Keratinocyte (primary cell): ENCODE measurements at regions not wholly inside any gene's neighbourhood (a gene's known extent, or its start where the extent isn't known, plus 50 kb on each side); places are given as distances from the start of the nearest gene placed in this dataset.

Experiments used
- DNase-seq: peaks from one replicate; pipeline ENCODE4 v3.0.0-alpha.2; 2011; ENCODE audit warnings: low read depth, missing footprints, low spot score
- FAIRE-seq: peaks from 2 replicates; lab custom pipeline; 2011; peaks lifted over from hg19 to GRCh38; lab: Jason Lieb, UNC
- H2AFZ ChIP-seq: 2 replicates; pipeline ENCODE4 v1.6.0; 2012; ENCODE audit warnings: low read length, control low read depth, inconsistent platforms; ENCODE audit not compliant: control insufficient read depth
- H3K27ac ChIP-seq: 2 replicates; pipeline ENCODE4 v1.5.1; 2011; ENCODE audit warnings: low read length; ENCODE audit not compliant: control insufficient read depth, insufficient read depth
- H3K27me3 ChIP-seq: 3 replicates; pipeline ENCODE4 v1.6.0; 2011; ENCODE audit warnings: low read length; ENCODE audit not compliant: control insufficient read depth, insufficient read depth; ENCODE audit errors: extremely low read depth
- H3K36me3 ChIP-seq, 2 experiments: 2 replicates in 1 of 2; 3 replicates in 1 of 2; pipeline ENCODE4 v1.5.1; 2011; ENCODE audit warnings: low read length in 2 of 2, mild to moderate bottlenecking in 1 of 2; ENCODE audit not compliant: control insufficient read depth in 2 of 2, insufficient read depth in 2 of 2; ENCODE audit errors: extremely low read depth in 1 of 2
- H3K4me1 ChIP-seq: 3 replicates; pipeline ENCODE4 v1.5.1; 2011; ENCODE audit warnings: low read length; ENCODE audit not compliant: control insufficient read depth, insufficient read depth; ENCODE audit errors: extremely low read depth
- H3K4me2 ChIP-seq: 3 replicates; pipeline ENCODE4 v1.6.0; 2011; ENCODE audit warnings: low read depth, low read length; ENCODE audit not compliant: control insufficient read depth, insufficient read depth; ENCODE audit errors: extremely low read depth
- H3K4me3 ChIP-seq, 3 experiments: fragments of 200-600 bp in 1 of 3; sonication (generic) in 1 of 3; 2 replicates in 2 of 3; 3 replicates in 1 of 3; pipeline ENCODE4 v1.5.1; 2011 to 2016; ENCODE audit warnings: low read length in 3 of 3, mild to moderate bottlenecking in 3 of 3, control low read depth in 2 of 3, inconsistent platforms in 1 of 3, low read depth in 1 of 3, mixed read lengths in 1 of 3, mixed run types in 1 of 3, moderate library complexity in 1 of 3; ENCODE audit not compliant: control insufficient read depth in 2 of 3, insufficient read depth in 2 of 3; ENCODE audit errors: extremely low read depth in 1 of 3
- H3K79me2 ChIP-seq: 2 replicates; pipeline ENCODE4 v1.6.0; 2012; ENCODE audit warnings: low read length; ENCODE audit not compliant: control insufficient read depth, insufficient read depth
- H3K9ac ChIP-seq: 3 replicates; pipeline ENCODE4 v1.6.0; 2011; ENCODE audit warnings: low read length; ENCODE audit not compliant: control insufficient read depth, insufficient read depth; ENCODE audit errors: extremely low read depth
- H3K9me1 ChIP-seq: 3 replicates; pipeline ENCODE4 v1.6.0; 2011; ENCODE audit warnings: low read length; ENCODE audit not compliant: control insufficient read depth, insufficient read depth; ENCODE audit errors: extremely low read depth
- H3K9me3 ChIP-seq: 2 replicates; pipeline ENCODE4 v1.5.1; 2012; ENCODE audit warnings: low read depth, low read length; ENCODE audit not compliant: control insufficient read depth
- H4K20me1 ChIP-seq: 3 replicates; pipeline ENCODE4 v1.6.0; 2011; ENCODE audit warnings: low read length; ENCODE audit not compliant: control insufficient read depth, insufficient read depth; ENCODE audit errors: extremely low read depth
- CTCF ChIP-seq, 3 experiments: IDR thresholded peaks in 1 of 3; conservative IDR thresholded peaks in 1 of 3; optimal IDR thresholded peaks in 1 of 3; 2 replicates in 2 of 3; 3 replicates in 1 of 3; pipeline versions ENCODE3 to v1.5.1; 2011; ENCODE audit warnings: low read length in 3 of 3, mild to moderate bottlenecking in 3 of 3, moderate library complexity in 2 of 3, control low read depth in 1 of 3, inconsistent platforms in 1 of 3; ENCODE audit not compliant: insufficient read depth in 2 of 3; ENCODE audit errors: extremely low read depth in 1 of 3
- EZH2 ChIP-seq: IDR thresholded peaks from one replicate; pipeline ENCODE4 v1.6.1; 2012; ENCODE audit warnings: inconsistent platforms, mild to moderate bottlenecking, low read length, moderate library complexity
- dilution Hi-C: fragments of 300-500 bp; cut with MboI; formaldehyde crosslinking; loops from one replicate; pipeline ENCODE4 v1.7.0; 2020; ENCODE audit warnings: low sequenced_read_pairs; ENCODE audit not compliant: extremely low pct_ligation_motif_present

GRCh38 chr4:35872273-35872672 lies 372.0 kb downstream of the ARAP2 start:
- H3K27me3 ChIP-seq, result no peaks in the 10 kb centered on the region
- dilution Hi-C loops, result no loop called here
- H3K9ac ChIP-seq, result no peak overlapping the region
- no peak for TF ChIP-seq EZH2
- no peak overlapping the region for H2AFZ ChIP-seq
- H3K4me2 ChIP-seq, result no peak overlapping the region
- no peaks in the 10 kb centered on the region for H3K4me1 ChIP-seq
- no peak for DNase-seq
- H4K20me1 ChIP-seq, result no peaks in the 10 kb centered on the region
- H3K36me3 ChIP-seq, result no peaks in the 10 kb centered on the region
- no peak overlapping the region for H3K4me3 ChIP-seq
- no peaks in the 10 kb centered on the region for H3K9me3 ChIP-seq
- no peak for FAIRE-seq
- no peak overlapping the region for H3K27ac ChIP-seq
- no peaks in the 10 kb centered on the region for H3K79me2 ChIP-seq
- no peaks in the 10 kb centered on the region for H3K9me1 ChIP-seq

- DNase-seq (no peak), FAIRE-seq (no peak)
- Histone ChIP-seq H3K9me3 (no peaks in the 10 kb centered on the region), H3K4me3 (no peak overlapping the region), H3K79me2 (no peaks in the 10 kb centered on the region), H3K4me1 (no peaks in the 10 kb centered on the region), H3K27ac (no peak overlapping the region), H3K36me3 (no peaks in the 10 kb centered on the region), H3K9ac (no peak overlapping the region), H4K20me1 (no peaks in the 10 kb centered on the region), H3K4me2 (no peak overlapping the region), H3K27me3 (no peaks in the 10 kb centered on the region), H2AFZ (no peak overlapping the region), H3K9me1 (no peaks in the 10 kb centered on the region)
- TF ChIP-seq CTCF (optimal IDR thresholded peaks at IDR 0.05 in 1 of 3, IDR thresholded peaks at IDR 0.05 in 1 of 3, conservative IDR thresholded peaks at IDR 0.05 in 1 of 3; ENCODE audit: extremely low read depth in 1 of 3, insufficient read depth in 2 of 3, low read length in 3 of 3) (no peak), EZH2 (no peak)
- dilution Hi-C loops, result no loop called here
Observed at GRCh38 chr4:35879479-35879878, 364.8 kb downstream of the ARAP2 start.

DNA sequence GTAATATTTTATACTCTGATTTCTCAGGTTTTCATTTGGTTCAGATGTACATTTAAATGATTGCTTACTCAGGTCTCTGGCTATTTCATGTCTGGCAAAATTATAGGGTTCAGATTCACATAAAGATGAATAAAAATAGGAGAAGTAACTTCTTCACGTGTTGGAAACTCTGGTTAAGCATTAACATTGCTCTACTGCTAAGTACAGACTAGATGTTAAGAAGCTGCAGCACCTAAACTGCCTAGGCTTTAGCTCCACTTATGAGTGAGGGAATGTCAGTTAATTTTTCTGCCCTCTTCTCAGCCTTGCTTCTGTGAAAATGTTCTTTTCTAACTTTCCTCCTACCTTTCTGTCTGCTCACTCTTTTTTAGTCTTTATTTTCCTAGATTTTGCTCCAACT lies 361.2 kb downstream of the ARAP2 start:
- H3K4me2 ChIP-seq, result no peak overlapping the region
- dilution Hi-C loops, result no loop called here

More for the DNA sequence above, 361.2 kb downstream of the ARAP2 start:
- no peak overlapping the region for H3K27ac ChIP-seq
- no peaks in the 10 kb centered on the region for H3K79me2 ChIP-seq
- no peaks in the 10 kb centered on the region for H3K36me3 ChIP-seq
- DNase-seq, result no peak
- H3K9me1 ChIP-seq, result no peaks in the 10 kb centered on the region
- no peaks in the 10 kb centered on the region for H3K9me3 ChIP-seq
- H3K4me1 ChIP-seq, result no peaks in the 10 kb centered on the region
- H3K4me3 ChIP-seq, result no peak overlapping the region
- no peak for FAIRE-seq
- TF ChIP-seq EZH2, result no peak
- TF ChIP-seq CTCF (optimal IDR thresholded peaks at IDR 0.05 in 1 of 3, IDR thresholded peaks at IDR 0.05 in 1 of 3, conservative IDR thresholded peaks at IDR 0.05 in 1 of 3; ENCODE audit: extremely low read depth in 1 of 3, insufficient read depth in 2 of 3, low read length in 3 of 3), result no peak
- no peak overlapping the region for H2AFZ ChIP-seq
- H4K20me1 ChIP-seq, result no peaks in the 10 kb centered on the region
- H3K27me3 ChIP-seq, result no peaks in the 10 kb centered on the region
- H3K9ac ChIP-seq, result no peak overlapping the region
